ENCODE measurements at regions not wholly inside any gene's neighbourhood (a gene's known extent, or its start where the extent isn't known, plus 50 kb on each side); places are given as distances from the start of the nearest gene placed in this dataset.
"Not testable (repeated sequence)": the region's sequence is repeated elsewhere in the genome, so short reads cannot be mapped to it uniquely, and the experiment has no call there.

- DNase-seq (ENCODE audit: low read depth), result no peak
- TF ChIP-seq CTCF (IDR thresholded peaks at IDR 0.05; ENCODE audit: control insufficient read depth, insufficient read depth, low read depth, low read length, missing control alignments), result no peak
These were observed 263.9 kb downstream of the ETV1 start for GRCh38 chr7:13725591-13725990.

DNA sequence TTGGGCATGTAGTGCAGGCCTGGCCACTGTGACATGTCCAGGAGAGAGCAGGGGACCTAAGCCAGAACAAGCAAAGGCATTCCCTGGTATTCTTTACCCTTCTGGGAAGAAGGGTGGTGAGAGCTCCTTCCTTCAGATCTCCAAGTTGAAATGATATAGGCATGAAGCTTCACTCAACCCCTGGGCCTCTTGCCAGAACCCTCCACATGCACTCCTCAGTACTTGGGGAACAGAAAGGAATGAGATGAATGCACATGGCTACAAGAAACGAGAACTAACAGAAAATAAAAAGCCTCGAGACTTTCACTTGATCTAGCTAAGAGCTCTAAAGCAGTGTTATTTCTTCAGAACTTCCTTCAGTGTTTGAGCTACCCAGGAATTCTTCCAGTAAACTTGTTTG is 262.2 kb downstream of the ETV1 start:
- no peak overlapping the region for H3K4me3 ChIP-seq (ENCODE audit: control insufficient read depth, low read depth, low read length)
- no peak for DNase-seq (ENCODE audit: low read depth)
- no peak for TF ChIP-seq CTCF (IDR thresholded peaks at IDR 0.05; ENCODE audit: control insufficient read depth, insufficient read depth, low read depth, low read length, missing control alignments)

More at GRCh38 chr7:13725591-13725990, 263.9 kb downstream of the ETV1 start:
- H3K4me3 ChIP-seq (ENCODE audit: control insufficient read depth, low read depth, low read length), result no peak overlapping the region

DNA sequence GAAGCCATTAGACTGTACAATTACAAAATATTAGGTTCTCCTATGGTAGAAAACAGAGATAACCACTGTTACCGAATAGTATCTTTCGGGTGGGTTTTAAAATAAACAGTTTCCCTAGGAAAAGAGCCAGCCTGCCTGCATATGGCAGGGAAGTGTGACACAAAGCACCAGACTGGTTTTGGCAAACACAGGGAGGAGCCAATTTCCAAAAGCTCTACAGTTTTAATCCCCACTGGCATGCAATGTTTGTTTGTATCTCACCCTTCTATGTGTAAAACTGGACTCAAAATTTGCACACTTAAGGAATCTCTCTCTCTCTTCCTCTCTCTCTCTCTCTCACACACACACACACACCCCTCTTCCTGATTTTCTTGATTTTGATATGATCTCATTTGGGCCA is 261.7 kb downstream of the ETV1 start:
- no peak for TF ChIP-seq CTCF (IDR thresholded peaks at IDR 0.05; ENCODE audit: control insufficient read depth, insufficient read depth, low read depth, low read length, missing control alignments)
- no peak for DNase-seq (ENCODE audit: low read depth)

DNA sequence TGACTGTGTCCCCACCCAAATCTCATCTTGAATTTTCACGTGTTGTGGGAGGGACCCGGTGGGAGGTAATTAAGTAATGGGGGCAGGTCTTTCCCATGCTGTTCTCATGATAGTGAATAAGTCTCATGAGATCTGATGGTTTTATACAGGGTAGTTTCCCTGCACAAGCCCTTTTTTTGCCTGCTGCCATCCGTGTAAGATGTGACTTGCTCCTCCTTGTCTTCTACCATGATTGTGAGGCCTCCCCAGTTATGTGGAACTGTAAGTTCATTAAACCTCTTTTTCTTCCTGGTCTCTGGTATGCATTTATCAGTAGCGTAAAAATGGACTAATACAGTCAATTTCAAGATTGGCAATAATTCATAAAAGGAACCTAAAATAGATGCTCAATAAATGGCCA is 261.0 kb downstream of the ETV1 start:
- DNase-seq (ENCODE audit: low read depth); H3K4me3 ChIP-seq (ENCODE audit: control insufficient read depth, low read depth, low read length): not testable (repeated sequence)

More for the DNA sequence above, 261.7 kb downstream of the ETV1 start:
- no peak overlapping the region for H3K4me3 ChIP-seq (ENCODE audit: control insufficient read depth, low read depth, low read length)

DNA sequence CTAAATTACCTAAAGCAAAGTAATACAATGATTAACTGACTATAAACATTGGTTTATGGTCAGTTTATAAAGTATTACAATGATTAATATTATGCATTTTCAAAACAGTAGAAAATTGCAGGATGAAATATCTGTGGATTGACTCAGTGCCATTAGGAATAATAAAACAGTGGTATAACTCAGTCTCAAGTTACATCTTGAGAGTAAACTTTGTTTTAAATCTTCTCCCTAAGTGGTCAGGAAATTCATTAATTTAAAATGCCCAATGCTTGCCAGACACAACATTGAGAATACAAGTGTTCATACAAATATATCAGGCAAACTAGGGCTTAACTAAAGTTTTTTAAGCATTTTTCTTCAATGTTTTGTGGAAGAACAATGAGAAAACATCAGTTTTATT is 257.8 kb downstream of the ETV1 start:
- H3K4me3 ChIP-seq (ENCODE audit: control insufficient read depth, low read depth, low read length), result no peak overlapping the region
- no peak for TF ChIP-seq CTCF (IDR thresholded peaks at IDR 0.05; ENCODE audit: control insufficient read depth, insufficient read depth, low read depth, low read length, missing control alignments)
- no peak for DNase-seq (ENCODE audit: low read depth)

GRCh38 chr7:13737563-13737962 is 251.9 kb downstream of the ETV1 start:
- no peak for TF ChIP-seq CTCF (IDR thresholded peaks at IDR 0.05; ENCODE audit: control insufficient read depth, insufficient read depth, low read depth, low read length, missing control alignments)
- no peak for DNase-seq (ENCODE audit: low read depth)

GRCh38 chr7:13742126-13742525 is 247.3 kb downstream of the ETV1 start:
- no peak for TF ChIP-seq CTCF (IDR thresholded peaks at IDR 0.05; ENCODE audit: control insufficient read depth, insufficient read depth, low read depth, low read length, missing control alignments)
- DNase-seq (ENCODE audit: low read depth), result peak; percentile 61
- H3K4me3 ChIP-seq (ENCODE audit: control insufficient read depth, low read depth, low read length), result no peak overlapping the region

More at GRCh38 chr7:13737563-13737962, 251.9 kb downstream of the ETV1 start:
- no peak overlapping the region for H3K4me3 ChIP-seq (ENCODE audit: control insufficient read depth, low read depth, low read length)

All from AG09309 (cell line).